PC-3 (cell line): ENCODE measurements at regions not wholly inside any gene's neighbourhood (a gene's known extent, or its start where the extent isn't known, plus 50 kb on each side); places are given as distances from the start of the nearest gene placed in this dataset.

Experiments used
- ATAC-seq: fragments of 200-7000 bp; cut with Tn5 transposase; 2 replicates; pipeline ENCODE4 v1.9.1; 2020; ENCODE audit warnings: mild to moderate bottlenecking, moderate library complexity
- BruUV-seq: library from RNA; stranded (reverse); fragments of 400-500 nt; replicated peaks from 2 replicates; lab custom pipeline; 2021; lab: Mats Ljungman, UMichigan
- CTCF ChIA-PET: fragments of 300-600 bp; sonication (Branson Sonifier 250); formaldehyde crosslinking; loops from one replicate; lab custom pipeline; 2022; ENCODE audit warnings: antibody characterized with exemption; lab: Charles Lee
- POLR2A ChIA-PET: fragments of 300-600 bp; sonication (Branson Sonifier 250); formaldehyde crosslinking; loops from one replicate; lab custom pipeline; 2022; ENCODE audit warnings: antibody characterized with exemption; ENCODE audit not compliant: unreplicated experiment; lab: Charles Lee
- DNase-seq: peaks from one replicate; pipeline ENCODE4 v3.0.0-alpha.2; 2015
- H2AFZ ChIP-seq: fragments of 300-600 bp; sonication (generic); 2 replicates; pipeline ENCODE4 v1.6.0; 2016; ENCODE audit warnings: antibody characterized with exemption, low read length
- H3F3A ChIP-seq: fragments of 300-600 bp; sonication (generic); one replicate; pipeline ENCODE4 v1.6.0; 2017; ENCODE audit warnings: antibody characterized with exemption, low read length, control low read depth, mild to moderate bottlenecking; ENCODE audit not compliant: unreplicated experiment
- H3K27ac ChIP-seq: fragments of 300-600 bp; sonication (generic); 2 replicates; pipeline ENCODE4 v1.5.1; 2016; ENCODE audit warnings: mild to moderate bottlenecking, low read length
- H3K27me3 ChIP-seq: fragments of 300-600 bp; sonication (generic); 2 replicates; pipeline ENCODE4 v1.6.1; 2016; ENCODE audit warnings: low read length, mixed read lengths
- H3K36me3 ChIP-seq: fragments of 300-600 bp; sonication (generic); 2 replicates; pipeline ENCODE4 v1.6.1; 2016; ENCODE audit warnings: low read depth, mixed run types, low read length, mixed read lengths
- H3K4me1 ChIP-seq: fragments of 300-600 bp; sonication (generic); 2 replicates; pipeline ENCODE4 v1.5.1; 2016; ENCODE audit warnings: low read length; ENCODE audit not compliant: insufficient read depth
- H3K4me2 ChIP-seq: fragments of 300-600 bp; sonication (generic); 2 replicates; pipeline ENCODE4 v1.6.0; 2016; ENCODE audit warnings: low read length
- H3K4me3 ChIP-seq: fragments of 300-600 bp; sonication (generic); 2 replicates; pipeline ENCODE4 v1.5.1; 2016; ENCODE audit warnings: mild to moderate bottlenecking, low read length, mixed read lengths
- H3K79me2 ChIP-seq: fragments of 300-600 bp; sonication (generic); 2 replicates; pipeline ENCODE4 v1.6.1; 2017; ENCODE audit warnings: low read length, mixed read lengths
- H3K9ac ChIP-seq: fragments of 300-600 bp; sonication (generic); 2 replicates; pipeline ENCODE4 v1.6.0; 2016; ENCODE audit warnings: mild to moderate bottlenecking, low read length
- H3K9me2 ChIP-seq: fragments of 300-600 bp; sonication (generic); replicated peaks from 2 replicates; pipeline ENCODE4 v1.6.1; 2016; ENCODE audit warnings: mixed run types, low read length, mixed read lengths
- H3K9me3 ChIP-seq: fragments of 300-600 bp; sonication (generic); 2 replicates; pipeline ENCODE4 v1.6.1; 2016; ENCODE audit warnings: low read length, mixed read lengths
- H4K20me1 ChIP-seq: fragments of 300-600 bp; sonication (generic); 2 replicates; pipeline ENCODE4 v1.6.1; 2016; ENCODE audit warnings: low read length, mixed read lengths
- EZH2 ChIP-seq: fragments of 300-600 bp; sonication (generic); IDR thresholded peaks from one replicate; pipeline ENCODE4 v1.6.1; 2017; ENCODE audit warnings: antibody characterized with exemption, mild to moderate bottlenecking, low read length; ENCODE audit not compliant: unreplicated experiment
- EZH2phosphoT487 ChIP-seq: fragments of 300-600 bp; sonication (generic); IDR thresholded peaks from 2 replicates; pipeline ENCODE4 v1.6.1; 2018; ENCODE audit warnings: mild to moderate bottlenecking, antibody characterized with exemption, low read length, borderline replicate concordance
- intact Hi-C: fragments of 100-400 bp; cut with micrococcal nuclease; formaldehyde crosslinking; loops from 2 replicates; pipeline ENCODE4 v1.9.0; 2023
- TF ChIP-seq, protein P1 (sequence below): fragments of 300-600 bp; sonication (generic); conservative IDR thresholded peaks from 2 replicates; pipeline ENCODE4 v1.5.1; 2017; ENCODE audit warnings: antibody characterized with exemption, low read depth, mild to moderate bottlenecking, low read length

DNA sequence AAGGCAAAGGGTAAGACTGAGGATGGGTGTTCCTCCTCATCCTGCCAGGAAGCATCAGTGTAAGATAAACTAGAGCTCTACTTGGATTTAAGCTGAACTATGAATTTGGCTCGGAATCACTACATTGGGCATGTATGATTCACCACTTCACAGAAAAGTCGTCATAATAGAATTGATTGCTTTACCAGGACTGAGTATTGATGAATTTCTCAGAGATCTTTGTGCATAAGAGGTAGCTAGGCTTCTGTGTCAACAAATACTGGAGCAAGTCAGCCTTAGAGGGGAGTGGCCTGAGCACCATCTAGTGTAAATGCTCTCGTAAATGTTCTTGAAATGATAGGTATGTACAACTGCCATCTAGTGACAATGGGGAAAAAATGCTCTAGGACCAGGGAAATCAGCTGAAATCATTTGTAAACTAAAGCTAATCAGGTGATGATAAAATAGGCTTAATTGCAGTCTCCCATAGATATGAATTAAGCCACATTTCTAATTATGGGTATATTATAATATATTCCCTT lies 309.5 kb upstream of the FMR1 start:
- no peaks in the 10 kb centered on the region for H3K27me3 ChIP-seq
- H3K4me3 ChIP-seq, result no peak overlapping the region
- H3K27ac ChIP-seq, result no peak overlapping the region
- DNase-seq, result peak; percentile 8
- no peak overlapping the region for H3K4me2 ChIP-seq
- no peaks in the 10 kb centered on the region for H3K9me3 ChIP-seq
- no TSS peak for BruUV-seq
- intact Hi-C loops, result no loop called here
- H4K20me1 ChIP-seq, result no peaks in the 10 kb centered on the region
- POLR2A ChIA-PET, result no interaction called here
- no peaks in the 10 kb centered on the region for H3K36me3 ChIP-seq
- H3K4me1 ChIP-seq, result no peaks in the 10 kb centered on the region
- no peaks in the 10 kb centered on the region for H3K9me2 ChIP-seq
- no peak for ATAC-seq
- no peaks in the 10 kb centered on the region for H3K79me2 ChIP-seq
- CTCF ChIA-PET, result no interaction called here
- H3F3A ChIP-seq, result no peaks in the 10 kb centered on the region
- no peak for TF ChIP-seq EZH2phosphoT487
- TF ChIP-seq, protein P1, sequence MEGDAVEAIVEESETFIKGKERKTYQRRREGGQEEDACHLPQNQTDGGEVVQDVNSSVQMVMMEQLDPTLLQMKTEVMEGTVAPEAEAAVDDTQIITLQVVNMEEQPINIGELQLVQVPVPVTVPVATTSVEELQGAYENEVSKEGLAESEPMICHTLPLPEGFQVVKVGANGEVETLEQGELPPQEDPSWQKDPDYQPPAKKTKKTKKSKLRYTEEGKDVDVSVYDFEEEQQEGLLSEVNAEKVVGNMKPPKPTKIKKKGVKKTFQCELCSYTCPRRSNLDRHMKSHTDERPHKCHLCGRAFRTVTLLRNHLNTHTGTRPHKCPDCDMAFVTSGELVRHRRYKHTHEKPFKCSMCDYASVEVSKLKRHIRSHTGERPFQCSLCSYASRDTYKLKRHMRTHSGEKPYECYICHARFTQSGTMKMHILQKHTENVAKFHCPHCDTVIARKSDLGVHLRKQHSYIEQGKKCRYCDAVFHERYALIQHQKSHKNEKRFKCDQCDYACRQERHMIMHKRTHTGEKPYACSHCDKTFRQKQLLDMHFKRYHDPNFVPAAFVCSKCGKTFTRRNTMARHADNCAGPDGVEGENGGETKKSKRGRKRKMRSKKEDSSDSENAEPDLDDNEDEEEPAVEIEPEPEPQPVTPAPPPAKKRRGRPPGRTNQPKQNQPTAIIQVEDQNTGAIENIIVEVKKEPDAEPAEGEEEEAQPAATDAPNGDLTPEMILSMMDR, result 0 out of 2 replicates have a peak, but pooled peaks have one; percentile 19
- no peak overlapping the region for H3K9ac ChIP-seq
- no peak overlapping the region for H2AFZ ChIP-seq

DNA sequence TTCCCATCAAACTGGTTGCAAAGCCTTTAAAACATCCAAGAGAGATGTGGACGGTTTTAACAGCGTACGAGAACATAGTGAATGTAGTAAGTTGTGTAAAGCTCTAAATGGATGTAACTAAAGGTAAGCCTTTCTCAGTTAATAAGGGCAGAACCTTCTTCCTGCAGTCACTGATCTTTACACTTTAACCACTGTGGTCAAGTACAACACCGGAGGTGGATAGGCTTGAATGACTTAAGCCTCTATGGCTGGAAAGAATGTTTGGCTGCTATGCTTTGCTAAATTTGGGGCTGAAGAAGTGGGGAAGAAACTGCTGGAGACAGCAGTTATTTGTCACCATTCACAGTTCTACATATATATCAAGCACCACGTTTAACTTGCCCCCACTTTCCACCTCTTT lies 285.1 kb upstream of the FMR1 start:
- no peaks in the 10 kb centered on the region for H3K36me3 ChIP-seq
- H3K4me3 ChIP-seq, result no peak overlapping the region
- no peak overlapping the region for H3K9ac ChIP-seq
- no peaks in the 10 kb centered on the region for H3K9me2 ChIP-seq
- no peak for DNase-seq
- H4K20me1 ChIP-seq, result no peaks in the 10 kb centered on the region
- no peak overlapping the region for H3K27ac ChIP-seq
- BruUV-seq, result no TSS peak
- TF ChIP-seq, protein P1, result no peak
- TF ChIP-seq EZH2 (no peak), EZH2phosphoT487 (no peak)
- H3K79me2 ChIP-seq, result no peaks in the 10 kb centered on the region
- POLR2A ChIA-PET, result no interaction called here
- H2AFZ ChIP-seq, result no peak overlapping the region
- CTCF ChIA-PET, result no interaction called here
- H3K27me3 ChIP-seq, result no peaks in the 10 kb centered on the region
- no peaks in the 10 kb centered on the region for H3F3A ChIP-seq
- H3K4me1 ChIP-seq, result no peaks in the 10 kb centered on the region
- no peaks in the 10 kb centered on the region for H3K9me3 ChIP-seq
- ATAC-seq, result no peak
- no peak overlapping the region for H3K4me2 ChIP-seq
- intact Hi-C loops, result no loop called here

DNA sequence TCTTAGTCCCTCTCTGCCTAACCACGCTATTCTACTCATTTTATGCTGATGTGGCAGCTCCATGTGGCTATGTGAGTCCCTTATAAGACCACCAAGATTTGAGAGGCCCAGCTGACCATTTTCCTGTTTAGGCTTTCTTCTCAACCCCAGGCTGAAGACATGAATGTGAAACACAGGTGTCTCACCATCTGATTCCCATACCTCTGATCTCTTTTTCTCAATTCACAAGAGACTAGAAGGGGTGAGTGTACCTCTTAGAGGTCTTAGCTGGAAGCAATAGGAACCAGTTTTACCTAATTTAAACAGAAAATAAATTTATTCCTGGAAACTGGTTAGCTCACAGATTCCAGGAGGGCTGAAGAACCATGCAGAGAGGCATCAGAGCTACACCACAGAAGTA lies 276.5 kb upstream of the FMR1 start:
- Histone ChIP-seq H3K27me3 (no peaks in the 10 kb centered on the region), H3F3A (no peaks in the 10 kb centered on the region), H3K4me2 (no peak overlapping the region), H3K9me3 (no peaks in the 10 kb centered on the region), H3K36me3 (no peaks in the 10 kb centered on the region), H3K4me1 (no peaks in the 10 kb centered on the region), H3K9ac (no peak overlapping the region), H4K20me1 (no peaks in the 10 kb centered on the region), H2AFZ (no peak overlapping the region), H3K79me2 (no peaks in the 10 kb centered on the region), H3K9me2 (no peaks in the 10 kb centered on the region), H3K4me3 (no peak overlapping the region), H3K27ac (no peak overlapping the region)
- POLR2A ChIA-PET, result no interaction called here
- intact Hi-C loops, result no loop called here
- CTCF ChIA-PET, result no interaction called here
- ATAC-seq (no peak), DNase-seq (no peak)
- TF ChIP-seq EZH2, result no peak
- TF ChIP-seq, protein P1, result no peak
- no peak for TF ChIP-seq EZH2phosphoT487
- no TSS peak for BruUV-seq
